Suprapubic skin (tissue), 4 donors: ENCODE measurements at regions not wholly inside any gene's neighbourhood (a gene's known extent, or its start where the extent isn't known, plus 50 kb on each side); places are given as distances from the start of the nearest gene placed in this dataset.

ENCODE experiments used
- DNase-seq, 2 donors: peaks; one replicate each; pipeline ENCODE4 v3.0.0-alpha.2; 2019; ENCODE audit warnings: low spot score in 2 of 2
- H3K27ac ChIP-seq: fragments of 200-600 bp; sonication (generic); one replicate; pipeline ENCODE4 v1.5.1; 2019
- H3K27me3 ChIP-seq: fragments of 200-600 bp; sonication (generic); one replicate; pipeline ENCODE4 v1.5.1; 2019
- H3K36me3 ChIP-seq: fragments of 200-600 bp; sonication (generic); one replicate; pipeline ENCODE4 v1.5.1; 2019
- H3K4me1 ChIP-seq: fragments of 200-600 bp; sonication (generic); one replicate; pipeline ENCODE4 v1.5.1; 2019
- H3K4me3 ChIP-seq: fragments of 200-600 bp; sonication (generic); one replicate; pipeline ENCODE4 v1.5.1; 2019; ENCODE audit warnings: mild to moderate bottlenecking
- H3K9me3 ChIP-seq: fragments of 200-600 bp; sonication (generic); one replicate; pipeline ENCODE4 v1.5.1; 2019
- EP300 ChIP-seq: sonication (generic); formaldehyde crosslinking; IDR thresholded peaks from one replicate; pipeline ENCODE4 v1.6.1; 2017; ENCODE audit warnings: antibody characterized with exemption
- POLR2A ChIP-seq, 2 donors: fragments of 450-650 bp; IDR thresholded peaks; one replicate each; pipeline ENCODE4 v1.6.1; 2017; ENCODE audit warnings: antibody characterized with exemption in 2 of 2, mild to moderate bottlenecking in 2 of 2, moderate library complexity in 2 of 2
- POLR2AphosphoS5 ChIP-seq, 3 donors: sonication (generic); formaldehyde crosslinking; IDR thresholded peaks; one replicate each; pipeline ENCODE4 v1.6.1; 2017; ENCODE audit warnings: antibody characterized with exemption in 3 of 3
- WGBS: methylation state at CpG from one replicate; pipeline ENCODE4 v1.1.5; 2018; 5-methylcytosine and 5-hydroxymethylcytosine counted together
- TF ChIP-seq, protein P1 (sequence below), 2 donors: fragments of 200-600 bp in 1 of 2; fragments of 450-650 bp in 1 of 2; sonication (generic) in 1 of 2; IDR thresholded peaks; one replicate each; pipeline ENCODE4 v1.5.1; 2016 to 2019; ENCODE audit warnings: antibody characterized with exemption in 2 of 2, mild to moderate bottlenecking in 1 of 2, moderate library complexity in 1 of 2

DNA sequence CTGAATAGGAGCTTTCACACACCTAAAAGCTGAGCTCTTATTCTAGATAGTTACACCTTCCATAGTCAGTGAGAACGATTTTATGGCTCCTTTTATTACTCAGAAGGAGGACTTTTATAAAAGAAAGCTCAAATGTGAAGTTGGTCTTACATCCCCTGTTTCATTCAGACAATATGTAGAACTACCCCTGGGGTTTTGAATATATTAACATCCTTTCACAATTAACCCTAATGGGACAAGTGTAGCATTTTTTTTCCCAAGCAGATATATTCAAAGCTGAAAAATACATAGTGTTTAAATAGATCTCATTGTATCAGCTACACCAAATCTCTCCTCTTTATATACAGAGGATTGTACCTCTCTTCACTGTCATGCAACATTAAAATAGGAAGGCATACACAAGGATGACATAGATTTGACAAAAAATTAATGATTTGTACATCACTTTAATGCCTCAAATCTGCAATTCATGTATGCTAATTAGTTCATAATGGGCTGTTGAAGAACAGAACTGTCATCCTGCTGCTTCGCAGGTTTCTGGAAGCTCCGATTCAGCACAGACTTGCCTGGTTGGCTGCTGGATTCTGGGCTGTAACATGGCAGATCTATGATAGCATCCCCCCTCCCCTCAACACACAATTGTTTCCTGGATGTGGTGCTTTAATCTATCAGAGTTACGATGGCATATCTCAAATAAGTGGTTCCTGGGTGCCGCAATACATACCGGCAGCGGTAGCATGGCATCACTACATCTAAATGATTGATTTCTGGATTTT is 129.7 kb upstream of the PARD3B start:
- Histone ChIP-seq H3K4me3 (no peak overlapping the region), H3K27me3 (no peaks in the 10 kb centered on the region), H3K4me1 (no peaks in the 10 kb centered on the region), H3K27ac (no peak overlapping the region), H3K9me3 (no peaks in the 10 kb centered on the region), H3K36me3 (no peaks in the 10 kb centered on the region)
- WGBS, result 78% methylated on average over 7 of the region's 7 CpGs
- TF ChIP-seq, protein P1, sequence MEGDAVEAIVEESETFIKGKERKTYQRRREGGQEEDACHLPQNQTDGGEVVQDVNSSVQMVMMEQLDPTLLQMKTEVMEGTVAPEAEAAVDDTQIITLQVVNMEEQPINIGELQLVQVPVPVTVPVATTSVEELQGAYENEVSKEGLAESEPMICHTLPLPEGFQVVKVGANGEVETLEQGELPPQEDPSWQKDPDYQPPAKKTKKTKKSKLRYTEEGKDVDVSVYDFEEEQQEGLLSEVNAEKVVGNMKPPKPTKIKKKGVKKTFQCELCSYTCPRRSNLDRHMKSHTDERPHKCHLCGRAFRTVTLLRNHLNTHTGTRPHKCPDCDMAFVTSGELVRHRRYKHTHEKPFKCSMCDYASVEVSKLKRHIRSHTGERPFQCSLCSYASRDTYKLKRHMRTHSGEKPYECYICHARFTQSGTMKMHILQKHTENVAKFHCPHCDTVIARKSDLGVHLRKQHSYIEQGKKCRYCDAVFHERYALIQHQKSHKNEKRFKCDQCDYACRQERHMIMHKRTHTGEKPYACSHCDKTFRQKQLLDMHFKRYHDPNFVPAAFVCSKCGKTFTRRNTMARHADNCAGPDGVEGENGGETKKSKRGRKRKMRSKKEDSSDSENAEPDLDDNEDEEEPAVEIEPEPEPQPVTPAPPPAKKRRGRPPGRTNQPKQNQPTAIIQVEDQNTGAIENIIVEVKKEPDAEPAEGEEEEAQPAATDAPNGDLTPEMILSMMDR (IDR thresholded peaks at IDR 0.05), result no peak
- TF ChIP-seq POLR2A (IDR thresholded peaks at IDR 0.05) (no peak), EP300 (no peak), POLR2AphosphoS5 (IDR thresholded peaks at IDR 0.05) (no peak)
- no peak for DNase-seq

DNA sequence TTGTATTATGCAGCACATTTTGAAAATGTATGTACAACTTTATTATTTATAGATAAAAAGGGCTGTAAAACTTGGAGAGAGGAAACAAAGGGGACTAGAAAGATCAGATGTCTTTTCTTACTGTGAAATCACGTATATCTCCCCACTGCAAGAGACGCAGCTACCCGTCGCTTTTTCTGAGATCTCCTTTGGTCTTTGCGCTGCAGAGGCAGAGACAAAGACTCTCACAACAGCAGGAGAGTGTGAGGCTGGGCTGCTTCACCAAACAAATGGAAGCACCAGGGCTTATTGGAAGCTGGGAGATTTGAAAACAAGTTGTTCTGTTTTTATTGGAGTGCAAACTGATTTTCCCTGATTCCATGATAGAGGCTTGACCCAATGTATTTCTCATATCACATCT is 129.0 kb upstream of the PARD3B start:
- TF ChIP-seq POLR2A (IDR thresholded peaks at IDR 0.05) (no peak), EP300 (no peak), POLR2AphosphoS5 (IDR thresholded peaks at IDR 0.05) (no peak)
- TF ChIP-seq, protein P1 (IDR thresholded peaks at IDR 0.05), result no peak
- Histone ChIP-seq H3K27me3 (no peaks in the 10 kb centered on the region), H3K4me1 (no peaks in the 10 kb centered on the region), H3K27ac (no peak overlapping the region), H3K36me3 (no peaks in the 10 kb centered on the region), H3K9me3 (no peaks in the 10 kb centered on the region), H3K4me3 (no peak overlapping the region)
- DNase-seq, result no peak
- WGBS, result 73% methylated on average over 5 of the region's 5 CpGs

DNA sequence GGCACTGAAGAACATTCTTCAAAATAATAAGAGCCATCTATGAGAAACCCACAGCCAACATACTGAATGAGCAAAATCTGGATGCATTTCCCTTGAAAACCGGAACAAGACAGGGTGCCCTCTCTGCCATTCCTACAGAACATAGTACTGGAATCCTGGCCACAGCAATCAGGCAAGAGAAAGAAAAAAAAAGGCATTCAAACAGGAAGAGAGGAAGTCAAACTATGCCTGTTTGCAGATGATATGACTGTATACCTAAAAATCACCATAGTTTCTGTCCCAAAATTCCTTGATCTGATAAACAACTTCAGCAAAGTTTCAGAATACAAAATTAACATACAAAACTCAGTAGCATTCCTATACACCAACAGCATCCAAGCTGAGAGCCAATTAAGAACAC is 119.5 kb upstream of the PARD3B start:
- peaks cover 4% of the 10 kb centered on the region for H3K9me3 ChIP-seq
- no peak overlapping the region for H3K4me3 ChIP-seq
- no peak overlapping the region for H3K27ac ChIP-seq
- no peaks in the 10 kb centered on the region for H3K4me1 ChIP-seq
- H3K36me3 ChIP-seq, result no peaks in the 10 kb centered on the region
- 70% methylated on average over 1 of the region's 1 CpG for WGBS
- TF ChIP-seq POLR2A (IDR thresholded peaks at IDR 0.05) (no peak), EP300 (no peak), POLR2AphosphoS5 (IDR thresholded peaks at IDR 0.05) (no peak)
- TF ChIP-seq, protein P1 (IDR thresholded peaks at IDR 0.05), result no peak
- DNase-seq, result no peak
- no peaks in the 10 kb centered on the region for H3K27me3 ChIP-seq

DNA sequence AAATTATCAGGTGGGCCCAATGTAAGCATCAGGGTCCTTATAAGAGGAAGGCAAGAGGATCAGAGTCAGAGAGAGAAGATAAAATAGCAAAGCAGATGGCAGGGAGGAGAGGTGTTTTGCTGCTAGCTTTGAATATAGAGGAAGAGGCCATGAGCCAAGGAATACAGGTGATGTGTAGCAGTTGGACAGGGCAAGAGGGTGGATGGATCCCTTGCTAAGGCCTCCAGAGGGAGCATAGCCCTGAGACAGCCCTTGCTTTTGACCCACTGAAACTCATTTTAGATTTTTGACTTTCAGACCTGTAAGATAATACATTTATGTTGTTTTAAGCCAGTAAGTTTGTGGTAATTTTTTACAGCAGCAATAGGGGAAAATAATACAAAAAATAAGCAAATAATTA is 116.6 kb upstream of the PARD3B start:
- Histone ChIP-seq H3K4me3 (no peak overlapping the region), H3K4me1 (no peaks in the 10 kb centered on the region), H3K27ac (no peak overlapping the region), H3K36me3 (no peaks in the 10 kb centered on the region), H3K27me3 (no peaks in the 10 kb centered on the region), H3K9me3 (peaks cover 12% of the 10 kb centered on the region)
- TF ChIP-seq POLR2AphosphoS5 (IDR thresholded peaks at IDR 0.05) (no peak), EP300 (no peak), POLR2A (IDR thresholded peaks at IDR 0.05) (no peak)
- TF ChIP-seq, protein P1 (IDR thresholded peaks at IDR 0.05), result no peak
- DNase-seq, result no peak

DNA sequence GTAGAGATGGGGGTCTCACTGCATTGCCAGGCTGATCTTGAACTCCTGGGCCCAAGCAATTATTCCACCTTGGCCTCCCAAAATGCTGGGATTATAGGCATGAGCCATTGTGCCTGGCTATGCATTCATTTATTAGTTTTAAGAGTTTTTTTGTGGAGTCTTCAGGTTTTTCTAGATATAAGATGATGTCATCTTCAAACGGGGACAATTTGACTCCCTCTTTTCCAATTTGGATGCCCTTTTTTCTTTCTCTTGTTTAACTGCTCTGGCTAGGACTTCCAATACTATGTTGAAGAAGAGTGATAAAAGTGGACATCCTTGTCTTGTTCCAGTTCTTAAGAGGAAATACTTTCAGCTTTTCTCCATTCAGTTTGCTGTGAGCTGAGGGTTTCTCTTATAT is 113.7 kb upstream of the PARD3B start:
- no peak for DNase-seq
- Histone ChIP-seq H3K9me3 (peaks cover 10% of the 10 kb centered on the region), H3K4me1 (no peaks in the 10 kb centered on the region), H3K27ac (no peak overlapping the region), H3K27me3 (no peaks in the 10 kb centered on the region), H3K4me3 (no peak overlapping the region), H3K36me3 (no peaks in the 10 kb centered on the region)
- 89% methylated on average over 1 of the region's 1 CpG for WGBS
- TF ChIP-seq EP300 (no peak), POLR2AphosphoS5 (IDR thresholded peaks at IDR 0.05) (no peak), POLR2A (IDR thresholded peaks at IDR 0.05) (no peak)
- TF ChIP-seq, protein P1 (IDR thresholded peaks at IDR 0.05), result no peak
